Activated CD4-positive, alpha-beta memory T cell treated with anti-CD3 and anti-CD28 coated beads for 36 hours (primary cell): ENCODE measurements at regions not wholly inside any gene's neighbourhood (a gene's known extent, or its start where the extent isn't known, plus 50 kb on each side); places are given as distances from the start of the nearest gene placed in this dataset.
"Not testable (repeated sequence)": the region's sequence is repeated elsewhere in the genome, so short reads cannot be mapped to it uniquely, and the experiment has no call there.

Experiments
- CTCF ChIA-PET: fragments of 350-600 bp; sonication (Branson Sonifier 250); formaldehyde crosslinking; loops from one replicate; lab custom pipeline; 2021; ENCODE audit warnings: antibody characterized with exemption, inconsistent platforms; lab: Charles Lee
- POLR2A ChIA-PET: fragments of 350-600 bp; sonication (Branson Sonifier 250); formaldehyde crosslinking; loops from one replicate; lab custom pipeline; 2021; ENCODE audit warnings: antibody characterized with exemption; lab: Charles Lee
- DNase-seq: peaks from one replicate; pipeline ENCODE4 v3.0.0-alpha.2; 2020
- H3K27ac Mint-ChIP-seq: one replicate; pipeline ENCODE4 v1.8.0; 2021; ENCODE audit warnings: mixed read lengths
- H3K27me3 Mint-ChIP-seq: one replicate; pipeline ENCODE4 v1.8.0; 2021; ENCODE audit warnings: mixed read lengths
- H3K36me3 Mint-ChIP-seq: one replicate; pipeline ENCODE4 v1.8.0; 2021; ENCODE audit warnings: mixed read lengths
- H3K4me1 Mint-ChIP-seq: one replicate; pipeline ENCODE4 v1.8.0; 2021; ENCODE audit warnings: low read depth, mixed read lengths
- H3K4me3 Mint-ChIP-seq: one replicate; pipeline ENCODE4 v1.8.0; 2021; ENCODE audit warnings: mild to moderate bottlenecking, mixed read lengths
- H3K9me3 Mint-ChIP-seq: one replicate; pipeline ENCODE4 v1.8.0; 2021; ENCODE audit warnings: mixed read lengths
- intact Hi-C: fragments of 100-400 bp; cut with micrococcal nuclease; formaldehyde crosslinking; loops from one replicate; pipeline ENCODE4 v1.15.1; 2023

GRCh38 chr7:45269192-45269591 is 111.6 kb downstream of the RAMP3 start:
- ChIA-PET POLR2A (no interaction called here), CTCF (no interaction called here)
- DNase-seq: no peak
- H3K36me3 Mint-ChIP-seq: no peaks in the 10 kb centered on the region
- H3K27me3 Mint-ChIP-seq: peaks cover 16% of the 10 kb centered on the region
- no peak overlapping the region for H3K4me3 Mint-ChIP-seq
- H3K4me1 Mint-ChIP-seq: no peaks in the 10 kb centered on the region
- no peaks in the 10 kb centered on the region for H3K9me3 Mint-ChIP-seq
- intact Hi-C loops: no loop called here
- no peak overlapping the region for H3K27ac Mint-ChIP-seq

- CTCF ChIA-PET: no interaction called here
- POLR2A ChIA-PET: no interaction called here
- Mint-ChIP-seq H3K9me3 (no peaks in the 10 kb centered on the region), H3K36me3 (no peaks in the 10 kb centered on the region), H3K27ac (no peak overlapping the region), H3K4me1 (no peaks in the 10 kb centered on the region), H3K4me3 (no peak overlapping the region), H3K27me3 (peaks cover 25% of the 10 kb centered on the region)
- no peak for DNase-seq
- intact Hi-C loops: no loop called here
Observed at GRCh38 chr7:45278763-45279398, 121.3 kb downstream of the RAMP3 start.

GRCh38 chr7:45289611-45290010 is 132.0 kb downstream of the RAMP3 start:
- H3K36me3 Mint-ChIP-seq, intact Hi-C loops, H3K4me1 Mint-ChIP-seq, POLR2A ChIA-PET, DNase-seq, H3K27ac Mint-ChIP-seq, H3K4me3 Mint-ChIP-seq: not testable (repeated sequence)
- Mint-ChIP-seq H3K9me3 (peaks cover 22% of the 10 kb centered on the region), H3K27me3 (peaks cover 12% of the 10 kb centered on the region)
- CTCF ChIA-PET: interaction anchor here (0.6 kb wide), 1 partner anchor 10 kb away, joined by 5 read pairs; no protein-coding TSS in a partner anchor

GRCh38 chr7:45290880-45291279 is 133.3 kb downstream of the RAMP3 start:
- ChIA-PET POLR2A (no interaction called here), CTCF (no interaction called here)
- no peak for DNase-seq
- Mint-ChIP-seq H3K4me3 (no peak overlapping the region), H3K27ac (no peak overlapping the region), H3K4me1 (no peaks in the 10 kb centered on the region), H3K36me3 (peaks cover 6% of the 10 kb centered on the region), H3K27me3 (peaks cover 14% of the 10 kb centered on the region), H3K9me3 (peaks cover 22% of the 10 kb centered on the region)
- intact Hi-C loops: no loop called here

GRCh38 chr7:45292481-45292880 is 134.9 kb downstream of the RAMP3 start:
- intact Hi-C loops: no loop called here
- peaks cover 20% of the 10 kb centered on the region for H3K9me3 Mint-ChIP-seq
- H3K36me3 Mint-ChIP-seq: peaks cover 6% of the 10 kb centered on the region
- H3K27me3 Mint-ChIP-seq: peaks cover 15% of the 10 kb centered on the region
- DNase-seq: no peak
- CTCF ChIA-PET: no interaction called here
- H3K4me1 Mint-ChIP-seq: no peaks in the 10 kb centered on the region
- no peak overlapping the region for H3K27ac Mint-ChIP-seq
- POLR2A ChIA-PET: no interaction called here
- no peak overlapping the region for H3K4me3 Mint-ChIP-seq

GRCh38 chr7:45293295-45293942 is 135.8 kb downstream of the RAMP3 start:
- no peaks in the 10 kb centered on the region for H3K4me1 Mint-ChIP-seq
- POLR2A ChIA-PET: no interaction called here
- H3K36me3 Mint-ChIP-seq: peaks cover 2% of the 10 kb centered on the region
- peaks cover 14% of the 10 kb centered on the region for H3K9me3 Mint-ChIP-seq
- intact Hi-C loops: no loop called here
- H3K27me3 Mint-ChIP-seq: peaks cover 15% of the 10 kb centered on the region
- CTCF ChIA-PET: no interaction called here
- DNase-seq: no peak
- no peak overlapping the region for H3K4me3 Mint-ChIP-seq
- no peak overlapping the region for H3K27ac Mint-ChIP-seq

- intact Hi-C loops: no loop called here
- DNase-seq: no peak
- Mint-ChIP-seq H3K27ac (no peak overlapping the region), H3K9me3 (peaks cover 3% of the 10 kb centered on the region), H3K4me3 (no peak overlapping the region), H3K4me1 (no peaks in the 10 kb centered on the region), H3K27me3 (peaks cover 21% of the 10 kb centered on the region), H3K36me3 (no peaks in the 10 kb centered on the region)
- ChIA-PET CTCF (no interaction called here), POLR2A (no interaction called here)
Observed at GRCh38 chr7:45294559-45294958, 137.0 kb downstream of the RAMP3 start.

GRCh38 chr7:45295222-45295621 is 137.6 kb downstream of the RAMP3 start:
- Mint-ChIP-seq H3K27ac (no peak overlapping the region), H3K27me3 (peaks cover 25% of the 10 kb centered on the region), H3K36me3 (no peaks in the 10 kb centered on the region), H3K4me1 (no peaks in the 10 kb centered on the region), H3K9me3 (no peaks in the 10 kb centered on the region), H3K4me3 (no peak overlapping the region)
- POLR2A ChIA-PET: no interaction called here
- intact Hi-C loops: no loop called here
- DNase-seq: no peak
- CTCF ChIA-PET: no interaction called here

GRCh38 chr7:45296748-45297147 is 139.2 kb downstream of the RAMP3 start:
- ChIA-PET CTCF (no interaction called here), POLR2A (no interaction called here)
- Mint-ChIP-seq H3K4me1 (no peaks in the 10 kb centered on the region), H3K27ac (no peak overlapping the region), H3K9me3 (no peaks in the 10 kb centered on the region), H3K27me3 (peaks cover 34% of the 10 kb centered on the region), H3K36me3 (no peaks in the 10 kb centered on the region), H3K4me3 (no peak overlapping the region)
- no peak for DNase-seq
- intact Hi-C loops: no loop called here

GRCh38 chr7:45306752-45307305 is 149.2 kb downstream of the RAMP3 start:
- CTCF ChIA-PET: no interaction called here
- peaks cover 6% of the 10 kb centered on the region for H3K27me3 Mint-ChIP-seq
- peaks cover 15% of the 10 kb centered on the region for H3K9me3 Mint-ChIP-seq
- no peak for DNase-seq
- no peak overlapping the region for H3K27ac Mint-ChIP-seq
- H3K4me1 Mint-ChIP-seq: no peaks in the 10 kb centered on the region
- H3K36me3 Mint-ChIP-seq: no peaks in the 10 kb centered on the region
- intact Hi-C loops: no loop called here
- POLR2A ChIA-PET: no interaction called here
- no peak overlapping the region for H3K4me3 Mint-ChIP-seq

- Mint-ChIP-seq H3K27ac (no peak overlapping the region), H3K9me3 (peaks cover 23% of the 10 kb centered on the region), H3K4me3 (no peak overlapping the region), H3K36me3 (peaks cover 3% of the 10 kb centered on the region), H3K4me1 (no peaks in the 10 kb centered on the region), H3K27me3 (peaks cover 12% of the 10 kb centered on the region)
- DNase-seq: no peak
- ChIA-PET POLR2A (no interaction called here), CTCF (no interaction called here)
- intact Hi-C loops: no loop called here
Observed at GRCh38 chr7:45311597-45311996, 154.0 kb downstream of the RAMP3 start.

GRCh38 chr7:45315512-45315911 is 157.9 kb downstream of the RAMP3 start:
- Mint-ChIP-seq H3K9me3 (peaks cover 19% of the 10 kb centered on the region), H3K27me3 (peaks cover 18% of the 10 kb centered on the region)
- H3K36me3 Mint-ChIP-seq, H3K4me1 Mint-ChIP-seq, CTCF ChIA-PET, H3K27ac Mint-ChIP-seq, intact Hi-C loops, POLR2A ChIA-PET, H3K4me3 Mint-ChIP-seq, DNase-seq: not testable (repeated sequence)
